OCI-LY3 (cell line): ENCODE measurements at regions not wholly inside any gene's neighbourhood (a gene's known extent, or its start where the extent isn't known, plus 50 kb on each side); places are given as distances from the start of the nearest gene placed in this dataset.

Source experiments
- EZH2phosphoT487 ChIP-seq: fragments of 200-600 bp; shearing (Covaris generic); IDR thresholded peaks from 2 replicates; pipeline ENCODE4 v1.6.1; 2018; ENCODE audit warnings: antibody characterized with exemption, mixed run types, low read depth
- TF ChIP-seq, protein P1 (sequence below): fragments of 200-600, 300-600 bp; sonication (generic); IDR thresholded peaks from 2 replicates; pipeline ENCODE4 v1.5.1; 2014; ENCODE audit warnings: antibody characterized with exemption, low read length, low read depth

DNA sequence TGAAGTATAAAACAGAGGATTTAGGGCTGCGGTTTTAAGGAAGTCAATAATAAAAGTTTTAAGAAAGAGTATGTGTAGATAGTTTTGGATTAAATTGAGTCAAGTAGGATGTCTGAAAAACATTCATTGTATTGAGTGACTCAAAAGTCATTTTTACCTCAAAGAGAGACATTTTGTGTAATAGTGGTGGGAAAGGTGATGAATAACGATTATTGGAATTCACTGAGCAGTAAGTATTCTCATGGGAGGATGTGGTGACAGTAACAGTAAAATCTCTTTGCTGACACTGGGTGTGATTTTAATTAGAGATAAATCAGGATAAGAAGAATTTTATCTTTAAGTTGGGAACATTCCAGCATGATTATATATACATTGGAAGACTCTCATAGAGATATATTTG, 233.6 kb downstream of the PDHA2 start:
- TF ChIP-seq, protein P1, sequence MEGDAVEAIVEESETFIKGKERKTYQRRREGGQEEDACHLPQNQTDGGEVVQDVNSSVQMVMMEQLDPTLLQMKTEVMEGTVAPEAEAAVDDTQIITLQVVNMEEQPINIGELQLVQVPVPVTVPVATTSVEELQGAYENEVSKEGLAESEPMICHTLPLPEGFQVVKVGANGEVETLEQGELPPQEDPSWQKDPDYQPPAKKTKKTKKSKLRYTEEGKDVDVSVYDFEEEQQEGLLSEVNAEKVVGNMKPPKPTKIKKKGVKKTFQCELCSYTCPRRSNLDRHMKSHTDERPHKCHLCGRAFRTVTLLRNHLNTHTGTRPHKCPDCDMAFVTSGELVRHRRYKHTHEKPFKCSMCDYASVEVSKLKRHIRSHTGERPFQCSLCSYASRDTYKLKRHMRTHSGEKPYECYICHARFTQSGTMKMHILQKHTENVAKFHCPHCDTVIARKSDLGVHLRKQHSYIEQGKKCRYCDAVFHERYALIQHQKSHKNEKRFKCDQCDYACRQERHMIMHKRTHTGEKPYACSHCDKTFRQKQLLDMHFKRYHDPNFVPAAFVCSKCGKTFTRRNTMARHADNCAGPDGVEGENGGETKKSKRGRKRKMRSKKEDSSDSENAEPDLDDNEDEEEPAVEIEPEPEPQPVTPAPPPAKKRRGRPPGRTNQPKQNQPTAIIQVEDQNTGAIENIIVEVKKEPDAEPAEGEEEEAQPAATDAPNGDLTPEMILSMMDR = no peak
- no peak for TF ChIP-seq EZH2phosphoT487
